BJ (cell line): ENCODE measurements at regions not wholly inside any gene's neighbourhood (a gene's known extent, or its start where the extent isn't known, plus 50 kb on each side); places are given as distances from the start of the nearest gene placed in this dataset.

Experiments used
- CTCF ChIA-PET: fragments of 350-600 bp; formaldehyde crosslinking; extraction: SDS; loops from one replicate; lab custom pipeline; 2021; ENCODE audit warnings: antibody characterized with exemption, inconsistent platforms; lab: Yijun Ruan, JAX
- POLR2A ChIA-PET: fragments of 300-600 bp; sonication (Branson Sonifier 250); formaldehyde crosslinking; extraction: SDS; loops from one replicate; lab custom pipeline; 2021; ENCODE audit warnings: antibody characterized with exemption; lab: Charles Lee
- DNase-seq: peaks from one replicate; pipeline ENCODE4 v3.0.0-alpha.2; 2011; ENCODE audit warnings: low read depth
- H3K27me3 ChIP-seq: 2 replicates; pipeline ENCODE4 v1.6.0; 2011; ENCODE audit warnings: low read length; ENCODE audit not compliant: control insufficient read depth, insufficient read depth
- H3K36me3 ChIP-seq: 2 replicates; pipeline ENCODE4 v1.5.1; 2011; ENCODE audit warnings: low read length; ENCODE audit not compliant: control insufficient read depth, insufficient read depth
- H3K4me3 ChIP-seq: 2 replicates; pipeline ENCODE4 v1.5.1; 2011; ENCODE audit warnings: low read depth, mild to moderate bottlenecking, control low read depth, low read length
- CTCF ChIP-seq: IDR thresholded peaks from 2 replicates; pipeline ENCODE4 v1.5.1; 2011; ENCODE audit warnings: low read depth, mild to moderate bottlenecking, control low read depth, inconsistent platforms, low read length, moderate library complexity; ENCODE audit not compliant: insufficient read depth

GRCh38 chr14:85762526-85762925 lies 232.6 kb downstream of the FLRT2 start:
- ChIA-PET POLR2A (no interaction called here), CTCF (no interaction called here)
- Histone ChIP-seq H3K36me3 (no peaks in the 10 kb centered on the region), H3K27me3 (no peaks in the 10 kb centered on the region), H3K4me3 (no peak overlapping the region)
- no peak for DNase-seq
- TF ChIP-seq CTCF, result no peak

- TF ChIP-seq CTCF, result no peak
- Histone ChIP-seq H3K27me3 (no peaks in the 10 kb centered on the region), H3K4me3 (no peak overlapping the region), H3K36me3 (no peaks in the 10 kb centered on the region)
- CTCF ChIA-PET, result no interaction called here
- no peak for DNase-seq
- POLR2A ChIA-PET, result no interaction called here
These were observed 222.2 kb downstream of the FLRT2 start for GRCh38 chr14:85752175-85752574.

- ChIA-PET CTCF (no interaction called here), POLR2A (no interaction called here)
- no peak for TF ChIP-seq CTCF
- no peak for DNase-seq
- Histone ChIP-seq H3K4me3 (no peak overlapping the region), H3K36me3 (no peaks in the 10 kb centered on the region), H3K27me3 (no peaks in the 10 kb centered on the region)
These were observed 214.6 kb downstream of the FLRT2 start for GRCh38 chr14:85744573-85744972.

- ChIA-PET POLR2A (no interaction called here), CTCF (no interaction called here)
- Histone ChIP-seq H3K27me3 (no peaks in the 10 kb centered on the region), H3K4me3 (no peak overlapping the region), H3K36me3 (no peaks in the 10 kb centered on the region)
- no peak for DNase-seq
- no peak for TF ChIP-seq CTCF
These were observed 202.1 kb downstream of the FLRT2 start for GRCh38 chr14:85732031-85732430.

GRCh38 chr14:85731186-85731585 lies 201.2 kb downstream of the FLRT2 start:
- Histone ChIP-seq H3K27me3 (no peaks in the 10 kb centered on the region), H3K36me3 (no peaks in the 10 kb centered on the region), H3K4me3 (no peak overlapping the region)
- POLR2A ChIA-PET, result no interaction called here
- DNase-seq, result peak; percentile 23
- TF ChIP-seq CTCF, result no peak
- CTCF ChIA-PET, result no interaction called here
